Tibial nerve (tissue), 4 donors: ENCODE measurements at regions not wholly inside any gene's neighbourhood (a gene's known extent, or its start where the extent isn't known, plus 50 kb on each side); places are given as distances from the start of the nearest gene placed in this dataset.

Experiments
- DNase-seq, 2 donors: peaks; one replicate each; pipeline ENCODE4 v3.0.0-alpha.2; 2019; ENCODE audit warnings: low spot score in 2 of 2
- H3K27ac ChIP-seq, 4 donors: fragments of 200-600 bp; sonication (generic) in 3 of 4; one replicate each; pipeline ENCODE4 v1.5.1; 2017 to 2019; ENCODE audit warnings: mild to moderate bottlenecking in 1 of 4
- H3K27me3 ChIP-seq, 2 donors: fragments of 200-600 bp; sonication (generic) in 1 of 2; one replicate each; pipeline versions ENCODE4 v1.5.1 to v1.6.0; 2017 to 2019
- H3K36me3 ChIP-seq, 3 donors: fragments of 200-600 bp; sonication (generic); one replicate each; pipeline ENCODE4 v1.5.1; 2018 to 2019
- H3K4me1 ChIP-seq, 4 donors: fragments of 200-600 bp; sonication (generic) in 3 of 4; one replicate each; pipeline ENCODE4 v1.5.1; 2017 to 2019
- H3K4me3 ChIP-seq, 4 donors: fragments of 200-600 bp; sonication (generic) in 3 of 4; one replicate each; pipeline ENCODE4 v1.5.1; 2017 to 2019; ENCODE audit warnings: mild to moderate bottlenecking in 1 of 4, moderate library complexity in 1 of 4
- H3K9me3 ChIP-seq, 4 donors: fragments of 200-600 bp; sonication (generic) in 3 of 4; one replicate each; pipeline ENCODE4 v1.5.1; 2017 to 2019
- EP300 ChIP-seq, 2 donors: sonication (generic); formaldehyde crosslinking; IDR thresholded peaks; one replicate each; pipeline ENCODE4 v1.6.1; 2017; ENCODE audit warnings: antibody characterized with exemption in 2 of 2, mild to moderate bottlenecking in 1 of 2
- POLR2A ChIP-seq, 2 donors: fragments of 450-650 bp; IDR thresholded peaks; one replicate each; pipeline ENCODE4 v1.6.1; 2017; ENCODE audit warnings: antibody characterized with exemption in 2 of 2, mild to moderate bottlenecking in 2 of 2, moderate library complexity in 2 of 2
- WGBS, 2 donors: methylation state at CpG; one replicate each; pipeline ENCODE4 v1.1.5; 2018; 5-methylcytosine and 5-hydroxymethylcytosine counted together
- TF ChIP-seq, protein P1 (sequence below), 5 experiments: fragments of 200-600 bp in 3 of 5; fragments of 450-650 bp in 2 of 5; sonication (generic) in 3 of 5; IDR thresholded peaks; one replicate each; pipeline ENCODE4 v1.5.1; 2016 to 2019; ENCODE audit warnings: antibody characterized with exemption in 5 of 5, mild to moderate bottlenecking in 3 of 5, moderate library complexity in 2 of 5

DNA sequence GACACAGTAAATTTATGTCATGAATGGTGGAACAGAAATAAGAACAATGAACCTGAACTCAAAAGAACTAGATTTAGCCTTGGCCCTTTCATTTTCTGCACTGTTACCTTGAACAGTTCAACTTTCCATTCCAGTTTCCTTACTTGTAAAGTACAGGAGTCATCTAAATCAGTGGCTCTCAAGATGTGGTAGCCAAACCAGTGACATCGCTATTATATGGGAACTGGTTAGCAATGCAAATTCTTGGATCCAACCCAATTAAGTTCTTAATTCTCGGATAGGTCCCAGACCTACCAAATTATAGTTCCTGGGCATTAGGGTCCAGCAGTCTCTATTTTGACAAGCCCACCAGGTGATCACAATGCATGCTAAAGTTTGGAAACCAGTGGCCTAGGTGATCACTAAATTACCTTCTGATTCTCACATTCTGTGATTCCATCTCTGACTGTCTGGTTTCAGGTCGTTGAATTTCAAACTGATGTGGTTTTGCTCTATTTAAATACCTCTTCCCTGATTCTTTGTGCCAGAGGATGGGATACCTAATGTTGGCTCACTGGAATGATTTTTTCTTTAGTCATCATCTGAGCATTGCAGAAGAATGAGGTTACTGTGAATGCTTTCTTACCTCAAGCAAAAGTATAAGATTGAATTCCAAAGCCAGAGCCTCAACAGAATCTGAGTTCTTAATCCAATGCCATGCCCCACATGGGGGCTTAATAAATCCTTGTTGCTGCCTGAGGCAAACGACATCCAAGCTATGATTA lies 253.8 kb downstream of the ENC1 start:
- Histone ChIP-seq H3K27me3 (no peaks in the 10 kb centered on the region), H3K4me3 (no peak overlapping the region), H3K9me3 (no peaks in the 10 kb centered on the region), H3K27ac (no peak overlapping the region), H3K4me1 (peaks cover 0 to 26% (median 7%) of the 10 kb centered on the region in 4 donors), H3K36me3 (no peaks in the 10 kb centered on the region)
- 86 to 91% methylated on average over 4 of the region's 4 CpGs for WGBS, 2 donors
- no peak for TF ChIP-seq POLR2A (IDR thresholded peaks at IDR 0.05)
- TF ChIP-seq, protein P1, sequence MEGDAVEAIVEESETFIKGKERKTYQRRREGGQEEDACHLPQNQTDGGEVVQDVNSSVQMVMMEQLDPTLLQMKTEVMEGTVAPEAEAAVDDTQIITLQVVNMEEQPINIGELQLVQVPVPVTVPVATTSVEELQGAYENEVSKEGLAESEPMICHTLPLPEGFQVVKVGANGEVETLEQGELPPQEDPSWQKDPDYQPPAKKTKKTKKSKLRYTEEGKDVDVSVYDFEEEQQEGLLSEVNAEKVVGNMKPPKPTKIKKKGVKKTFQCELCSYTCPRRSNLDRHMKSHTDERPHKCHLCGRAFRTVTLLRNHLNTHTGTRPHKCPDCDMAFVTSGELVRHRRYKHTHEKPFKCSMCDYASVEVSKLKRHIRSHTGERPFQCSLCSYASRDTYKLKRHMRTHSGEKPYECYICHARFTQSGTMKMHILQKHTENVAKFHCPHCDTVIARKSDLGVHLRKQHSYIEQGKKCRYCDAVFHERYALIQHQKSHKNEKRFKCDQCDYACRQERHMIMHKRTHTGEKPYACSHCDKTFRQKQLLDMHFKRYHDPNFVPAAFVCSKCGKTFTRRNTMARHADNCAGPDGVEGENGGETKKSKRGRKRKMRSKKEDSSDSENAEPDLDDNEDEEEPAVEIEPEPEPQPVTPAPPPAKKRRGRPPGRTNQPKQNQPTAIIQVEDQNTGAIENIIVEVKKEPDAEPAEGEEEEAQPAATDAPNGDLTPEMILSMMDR (IDR thresholded peaks at IDR 0.05) = no peak
- no peak for TF ChIP-seq EP300 (IDR thresholded peaks at IDR 0.05)
- DNase-seq = no peak

DNA sequence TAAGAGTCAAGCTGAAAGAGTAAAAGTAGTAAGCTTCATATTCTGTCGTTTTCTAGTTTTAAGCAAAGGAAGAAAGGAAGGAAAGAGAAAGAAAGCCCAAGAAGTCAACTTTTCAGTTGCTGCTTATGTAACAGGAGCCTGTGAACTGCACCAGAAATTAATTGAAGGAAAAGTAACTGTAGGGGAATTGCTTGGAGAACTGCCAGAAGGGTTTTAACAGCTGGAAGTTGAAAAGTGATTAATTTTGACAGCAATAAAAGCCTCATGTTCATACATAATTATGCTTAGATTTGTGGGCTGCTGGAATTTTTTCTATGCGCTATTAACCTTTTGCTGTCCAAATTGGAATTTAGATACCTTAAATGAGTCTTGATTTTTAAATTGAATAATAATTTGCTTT lies 255.7 kb downstream of the ENC1 start:
- H3K36me3 ChIP-seq = no peaks in the 10 kb centered on the region

DNA sequence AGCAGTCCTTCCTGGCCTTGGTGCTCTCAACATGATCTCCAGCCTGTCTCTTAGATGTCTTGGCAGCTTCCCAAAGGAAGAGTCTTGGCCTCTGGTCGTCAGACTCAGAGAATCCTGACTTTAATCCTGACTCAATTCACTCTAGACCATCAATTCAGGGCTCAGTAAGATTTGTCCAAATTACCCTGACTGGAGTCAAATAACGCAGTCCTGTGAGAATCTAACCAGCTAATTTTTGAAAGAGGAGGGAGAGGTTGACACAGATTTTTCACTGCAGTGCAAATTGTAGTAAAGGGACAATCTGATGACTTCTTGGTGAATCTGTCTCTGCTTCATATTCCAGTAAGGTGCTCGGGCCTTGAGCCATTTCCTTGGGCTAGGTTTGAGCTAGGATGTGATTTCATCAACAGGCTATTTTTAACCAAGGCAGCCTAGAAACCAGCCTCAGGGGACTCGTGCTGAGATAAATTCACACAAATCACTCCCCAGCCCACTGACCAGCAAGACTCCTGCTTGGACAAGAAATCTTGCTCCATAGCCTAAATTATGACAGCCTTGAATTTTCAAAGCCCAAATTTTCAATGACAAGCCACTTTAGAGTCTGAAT lies 257.4 kb downstream of the ENC1 start:
- TF ChIP-seq POLR2A (IDR thresholded peaks at IDR 0.05) (no peak), EP300 (IDR thresholded peaks at IDR 0.05) (peak in 1 of 2 donors; percentile 20)
- H3K36me3 ChIP-seq = no peaks in the 10 kb centered on the region
- no peaks in the 10 kb centered on the region for H3K27me3 ChIP-seq
- WGBS, 2 donors = 52 to 64% methylated on average over 4 of the region's 4 CpGs
- peaks cover 0 to 26% (median 7%) of the 10 kb centered on the region in 4 donors for H3K4me1 ChIP-seq
- peak overlapping the region in 2 of 4 donors; percentile 26 to 44 for H3K27ac ChIP-seq
- peak in 1 of 2 donors; percentile 40 for DNase-seq
- no peak overlapping the region for H3K4me3 ChIP-seq
- H3K9me3 ChIP-seq = no peaks in the 10 kb centered on the region

More for the DNA sequence above, 255.7 kb downstream of the ENC1 start:
- no peaks in the 10 kb centered on the region for H3K9me3 ChIP-seq
- TF ChIP-seq POLR2A (IDR thresholded peaks at IDR 0.05) (no peak), EP300 (IDR thresholded peaks at IDR 0.05) (no peak)
- TF ChIP-seq, protein P1 (IDR thresholded peaks at IDR 0.05) = no peak
- no peak overlapping the region for H3K27ac ChIP-seq
- WGBS, 2 donors = 15 to 17% methylated on average over 2 of the region's 2 CpGs
- no peaks in the 10 kb centered on the region for H3K27me3 ChIP-seq
- no peak for DNase-seq
- no peak overlapping the region for H3K4me3 ChIP-seq
- peaks cover 0 to 26% (median 7%) of the 10 kb centered on the region in 4 donors for H3K4me1 ChIP-seq

DNA sequence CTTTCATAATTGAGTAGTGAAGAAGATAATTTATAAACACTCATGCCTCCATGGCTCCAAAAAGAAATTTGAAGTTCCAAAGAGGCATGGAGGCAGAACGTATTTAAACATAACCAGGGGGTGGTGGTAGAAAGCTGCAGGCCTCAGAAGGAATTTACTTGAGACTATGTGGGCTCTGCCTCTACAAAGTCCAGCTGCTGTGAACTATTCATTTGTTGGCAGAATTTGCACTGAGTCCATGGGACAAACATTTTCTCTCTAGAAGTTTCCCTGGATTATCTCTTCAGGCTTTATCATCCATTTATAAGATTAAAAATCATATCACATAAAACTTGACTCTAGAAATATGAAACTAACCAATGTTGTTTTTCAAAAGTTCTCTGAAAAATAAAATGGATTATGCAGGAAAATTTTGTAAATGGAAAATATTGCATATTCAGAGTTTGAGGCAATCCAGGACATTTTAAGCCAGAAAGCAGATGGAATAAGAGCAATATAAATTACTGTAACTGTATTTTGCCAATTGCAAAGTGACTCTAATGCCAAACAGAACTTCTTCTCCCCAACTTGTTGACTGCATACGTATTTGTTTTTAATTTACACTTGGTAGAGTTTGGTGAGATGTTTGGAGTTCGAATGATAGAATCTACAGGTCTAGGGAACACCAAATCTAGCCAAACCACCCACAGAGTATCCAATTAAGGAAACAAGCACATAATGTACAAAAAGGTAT lies 258.2 kb downstream of the ENC1 start:
- H3K27ac ChIP-seq = peak overlapping the region in 1 of 4 donors; percentile 26
- no peaks in the 10 kb centered on the region for H3K36me3 ChIP-seq
- no peak for DNase-seq
- H3K4me1 ChIP-seq = peaks cover 0 to 26% (median 7%) of the 10 kb centered on the region in 4 donors
- H3K4me3 ChIP-seq = no peak overlapping the region
- no peak for TF ChIP-seq EP300 (IDR thresholded peaks at IDR 0.05)
- no peak for TF ChIP-seq POLR2A (IDR thresholded peaks at IDR 0.05)
- TF ChIP-seq, protein P1 (IDR thresholded peaks at IDR 0.05) = no peak
- no peaks in the 10 kb centered on the region for H3K27me3 ChIP-seq
- 69 to 75% methylated on average over 3 of the region's 3 CpGs for WGBS, 2 donors
- no peaks in the 10 kb centered on the region for H3K9me3 ChIP-seq

DNA sequence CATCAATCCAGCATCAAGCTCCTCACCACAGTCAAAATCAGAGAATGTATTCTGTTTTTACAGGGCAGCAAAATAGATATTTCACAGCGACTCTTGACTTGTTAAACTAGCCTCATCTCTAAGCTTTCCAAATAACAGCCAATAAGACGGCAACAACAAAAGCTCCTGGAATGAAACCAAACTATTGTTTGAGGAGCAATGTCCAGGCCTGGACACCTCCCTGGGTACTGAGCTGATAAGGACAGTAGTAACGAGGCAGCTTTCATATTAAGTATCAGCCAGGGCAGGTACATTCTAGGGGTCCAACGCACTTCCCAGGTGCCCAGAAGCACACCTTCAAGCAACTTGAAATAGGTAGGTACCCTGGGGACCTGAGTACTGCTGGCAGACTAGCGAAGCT lies 260.3 kb downstream of the ENC1 start:
- Histone ChIP-seq H3K36me3 (no peaks in the 10 kb centered on the region), H3K27me3 (no peaks in the 10 kb centered on the region), H3K9me3 (peaks cover 0 to 5% (median 0%) of the 10 kb centered on the region in 4 donors), H3K4me1 (peaks cover 0 to 25% (median 7%) of the 10 kb centered on the region in 4 donors), H3K4me3 (no peak overlapping the region), H3K27ac (no peak overlapping the region)
- no peak for DNase-seq
- WGBS, 2 donors = 83 to 90% methylated on average over 5 of the region's 5 CpGs
- TF ChIP-seq EP300 (IDR thresholded peaks at IDR 0.05) = no peak
- no peak for TF ChIP-seq POLR2A (IDR thresholded peaks at IDR 0.05)
- TF ChIP-seq, protein P1 (IDR thresholded peaks at IDR 0.05) = no peak
